IMR-90 (cell line): ENCODE measurements at regions not wholly inside any gene's neighbourhood (a gene's known extent, or its start where the extent isn't known, plus 50 kb on each side); places are given as distances from the start of the nearest gene placed in this dataset.

Experiments used
- ATAC-seq: fragments of 200-7000 bp; cut with Tn5 transposase; 2 replicates; pipeline ENCODE4 v1.9.1; 2020; ENCODE audit warnings: low read depth, mild to moderate bottlenecking, moderate library complexity
- BruUV-seq: library from RNA; stranded (reverse); fragments of 400-500 nt; replicated peaks from 2 replicates; lab custom pipeline; 2021; lab: Mats Ljungman, UMichigan
- CTCF ChIA-PET: fragments of 300-600 bp; formaldehyde crosslinking; extraction: SDS; loops from one replicate; lab custom pipeline; 2021; ENCODE audit warnings: antibody characterized with exemption; lab: Yijun Ruan, JAX
- POLR2A ChIA-PET: fragments of 300-600 bp; sonication (Branson Sonifier 250); formaldehyde crosslinking; loops from one replicate; lab custom pipeline; 2022; ENCODE audit warnings: antibody characterized with exemption; ENCODE audit not compliant: unreplicated experiment; lab: Charles Lee
- DNase-seq: peaks from one replicate; pipeline ENCODE4 v3.0.0; 2013
- H2AFZ ChIP-seq: replicated peaks from 2 replicates; pipeline ENCODE3; 2013; ENCODE audit warnings: low read length, mild to moderate bottlenecking; ENCODE audit not compliant: poor library complexity
- H2AK5ac ChIP-seq: 2 replicates; pipeline ENCODE4 v1.6.1; 2013; ENCODE audit warnings: low read depth, low read length, inconsistent platforms
- H2AK9ac ChIP-seq: replicated peaks from 2 replicates; pipeline ENCODE3; 2013; ENCODE audit warnings: mild to moderate bottlenecking, low read depth, low read length, moderate library complexity; ENCODE audit not compliant: poor library complexity
- H2BK120ac ChIP-seq: 2 replicates; pipeline ENCODE4 v1.6.1; 2013; ENCODE audit warnings: low read depth, low read length, inconsistent platforms
- H2BK15ac ChIP-seq: 3 replicates; pipeline ENCODE4 v1.6.1; 2013; ENCODE audit warnings: low read depth, low read length, inconsistent platforms
- H2BK20ac ChIP-seq: 2 replicates; pipeline ENCODE4 v1.6.1; 2013; ENCODE audit warnings: low read depth, mild to moderate bottlenecking, inconsistent platforms, low read length, moderate library complexity
- H2BK5ac ChIP-seq: 2 replicates; pipeline ENCODE4 v1.6.1; 2013; ENCODE audit warnings: mild to moderate bottlenecking, low read depth, low read length, inconsistent platforms; ENCODE audit not compliant: poor library complexity, severe bottlenecking
- H3K14ac ChIP-seq: replicated peaks from 2 replicates; pipeline ENCODE4 v1.6.1; 2013; ENCODE audit warnings: low read depth, low read length, inconsistent platforms
- H3K18ac ChIP-seq: 2 replicates; pipeline ENCODE4 v1.6.1; 2013; ENCODE audit warnings: low read depth, low read length, control low read depth
- H3K23ac ChIP-seq: 2 replicates; pipeline ENCODE4 v1.6.1; 2013; ENCODE audit warnings: low read depth, low read length, inconsistent platforms
- H3K27ac ChIP-seq: 2 replicates; pipeline ENCODE4 v1.5.1; 2013; ENCODE audit warnings: mild to moderate bottlenecking, control low read depth, low read length; ENCODE audit not compliant: insufficient read depth
- H3K27me3 ChIP-seq: 2 replicates; pipeline ENCODE4 v1.6.1; 2013; ENCODE audit warnings: low read length; ENCODE audit not compliant: control insufficient read depth, insufficient read depth
- H3K36me3 ChIP-seq: 2 replicates; pipeline ENCODE4 v1.6.1; 2013; ENCODE audit warnings: low read length, mixed read lengths; ENCODE audit not compliant: control insufficient read depth, insufficient read depth
- H3K4ac ChIP-seq: 2 replicates; pipeline ENCODE4 v1.6.1; 2013; ENCODE audit warnings: low read depth, low read length, inconsistent platforms
- H3K4me1 ChIP-seq: 2 replicates; pipeline ENCODE4 v1.6.1; 2013; ENCODE audit warnings: low read length, mixed read lengths; ENCODE audit not compliant: control insufficient read depth, insufficient read depth
- H3K4me2 ChIP-seq: 2 replicates; pipeline ENCODE4 v1.6.1; 2013; ENCODE audit warnings: low read depth, mild to moderate bottlenecking, control low read depth, low read length, moderate library complexity
- H3K4me3 ChIP-seq: 2 replicates; pipeline ENCODE4 v1.5.1; 2013; ENCODE audit warnings: low read depth, mild to moderate bottlenecking, control low read depth, low read length, moderate library complexity; ENCODE audit not compliant: insufficient read depth
- H3K56ac ChIP-seq: 2 replicates; pipeline ENCODE4 v1.6.1; 2013; ENCODE audit warnings: low read length, inconsistent platforms; ENCODE audit not compliant: insufficient read depth; ENCODE audit errors: extremely low read depth
- H3K79me1 ChIP-seq, 2 experiments: 2 replicates each; pipeline ENCODE4 v1.6.1; 2013; ENCODE audit warnings: low read length in 2 of 2, inconsistent platforms in 1 of 2, low read depth in 1 of 2
- H3K9ac ChIP-seq: 2 replicates; pipeline ENCODE4 v1.6.1; 2013; ENCODE audit warnings: low read depth, low read length, control low read depth
- H3K9me1 ChIP-seq: 2 replicates; pipeline ENCODE4 v1.6.1; 2013; ENCODE audit warnings: low read length, inconsistent platforms; ENCODE audit not compliant: insufficient read depth
- H3K9me3 ChIP-seq: 2 replicates; pipeline ENCODE4 v1.6.1; 2013; ENCODE audit warnings: low read length; ENCODE audit not compliant: control insufficient read depth, insufficient read depth
- H4K20me1 ChIP-seq: 2 replicates; pipeline ENCODE4 v1.6.1; 2013; ENCODE audit warnings: low read length, inconsistent platforms; ENCODE audit not compliant: insufficient read depth
- H4K5ac ChIP-seq: 2 replicates; pipeline ENCODE4 v1.6.1; 2013; ENCODE audit warnings: mild to moderate bottlenecking, low read depth, low read length, control low read depth
- H4K8ac ChIP-seq, 2 experiments: 2 replicates each; pipeline ENCODE4 v1.6.1; 2013; ENCODE audit warnings: low read depth in 2 of 2, low read length in 2 of 2, control low read depth in 1 of 2, inconsistent platforms in 1 of 2
- H4K91ac ChIP-seq: 2 replicates; pipeline ENCODE4 v1.6.1; 2013; ENCODE audit warnings: low read depth, low read length, inconsistent platforms; ENCODE audit not compliant: insufficient read depth
- WGBS, 2 experiments: methylation state at CpG; one replicate each; pipeline versions ENCODE4 v1.1.5 to v1.1.7; 2013; ENCODE audit warnings: missing lambda C conversion rate in 2 of 2; ENCODE audit not compliant: insufficient read length in 1 of 2; ENCODE audit errors: extremely low coverage in 2 of 2; 5-methylcytosine and 5-hydroxymethylcytosine counted together
- dilution Hi-C: fragments of 300-500 bp; cut with HindIII; formaldehyde crosslinking; loops from one replicate; pipeline ENCODE4 v1.14.3; 2018; ENCODE audit warnings: low sequenced_read_pairs; ENCODE audit not compliant: unreplicated experiment
- in situ Hi-C: fragments of 300-500 bp; cut with MboI; formaldehyde crosslinking; loops from 3 replicates; pipeline ENCODE4 v1.14.3; 2019; ENCODE audit warnings: low sequenced_read_pairs, inconsistent platforms, mixed read lengths
- intact Hi-C: fragments of 100-400 bp; cut with micrococcal nuclease; formaldehyde crosslinking; loops from 2 replicates; pipeline ENCODE4 v1.10.0; 2022
- TF ChIP-seq, protein P1 (sequence below): conservative IDR thresholded peaks from 2 replicates; pipeline ENCODE4 v1.5.1; 2012; ENCODE audit warnings: mild to moderate bottlenecking, low read depth, low read length, improper control_type of control experiment

GRCh38 chr4:14028862-14029261 lies 401.3 kb upstream of the BOD1L1 start:
- Histone ChIP-seq H3K56ac (no peak overlapping the region), H3K14ac (no peak overlapping the region), H3K36me3 (no peaks in the 10 kb centered on the region), H3K4ac (no peak overlapping the region), H4K5ac (no peak overlapping the region), H3K9me1 (no peaks in the 10 kb centered on the region), H2BK120ac (no peak overlapping the region), H3K18ac (no peak overlapping the region), H2BK20ac (no peak overlapping the region), H2AK5ac (no peak overlapping the region), H2BK15ac (no peak overlapping the region), H4K20me1 (no peaks in the 10 kb centered on the region), H2BK5ac (no peak overlapping the region), H3K9me3 (no peaks in the 10 kb centered on the region), H3K27ac (no peak overlapping the region), H3K79me1 (no peaks in the 10 kb centered on the region), H3K9ac (no peak overlapping the region), H2AK9ac (no peak overlapping the region), H4K8ac (no peak overlapping the region), H3K23ac (no peak overlapping the region), H3K4me1 (no peaks in the 10 kb centered on the region), H3K4me2 (no peak overlapping the region), H4K91ac (no peak overlapping the region), H3K4me3 (no peak overlapping the region), H2AFZ (no peak overlapping the region), H3K27me3 (no peaks in the 10 kb centered on the region; the same call in 1 of the 2 replicates)
- ChIA-PET POLR2A (no interaction called here), CTCF (no interaction called here)
- TF ChIP-seq, protein P1, sequence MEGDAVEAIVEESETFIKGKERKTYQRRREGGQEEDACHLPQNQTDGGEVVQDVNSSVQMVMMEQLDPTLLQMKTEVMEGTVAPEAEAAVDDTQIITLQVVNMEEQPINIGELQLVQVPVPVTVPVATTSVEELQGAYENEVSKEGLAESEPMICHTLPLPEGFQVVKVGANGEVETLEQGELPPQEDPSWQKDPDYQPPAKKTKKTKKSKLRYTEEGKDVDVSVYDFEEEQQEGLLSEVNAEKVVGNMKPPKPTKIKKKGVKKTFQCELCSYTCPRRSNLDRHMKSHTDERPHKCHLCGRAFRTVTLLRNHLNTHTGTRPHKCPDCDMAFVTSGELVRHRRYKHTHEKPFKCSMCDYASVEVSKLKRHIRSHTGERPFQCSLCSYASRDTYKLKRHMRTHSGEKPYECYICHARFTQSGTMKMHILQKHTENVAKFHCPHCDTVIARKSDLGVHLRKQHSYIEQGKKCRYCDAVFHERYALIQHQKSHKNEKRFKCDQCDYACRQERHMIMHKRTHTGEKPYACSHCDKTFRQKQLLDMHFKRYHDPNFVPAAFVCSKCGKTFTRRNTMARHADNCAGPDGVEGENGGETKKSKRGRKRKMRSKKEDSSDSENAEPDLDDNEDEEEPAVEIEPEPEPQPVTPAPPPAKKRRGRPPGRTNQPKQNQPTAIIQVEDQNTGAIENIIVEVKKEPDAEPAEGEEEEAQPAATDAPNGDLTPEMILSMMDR: no peak
- ATAC-seq (no peak; the same call in 1 of the 2 replicates), DNase-seq (no peak)
- in situ Hi-C loops: no loop called here
- BruUV-seq: no TSS peak
- intact Hi-C loops: no loop called here
- dilution Hi-C loops: no loop called here
- 39% methylated on average over 2 of the region's 11 CpGs; no CpG with 5 or more reads in 1 of the 2 experiments for WGBS, 2 experiments
